ENCODE measurements at regions not wholly inside any gene's neighbourhood (a gene's known extent, or its start where the extent isn't known, plus 50 kb on each side); places are given as distances from the start of the nearest gene placed in this dataset.

DNA sequence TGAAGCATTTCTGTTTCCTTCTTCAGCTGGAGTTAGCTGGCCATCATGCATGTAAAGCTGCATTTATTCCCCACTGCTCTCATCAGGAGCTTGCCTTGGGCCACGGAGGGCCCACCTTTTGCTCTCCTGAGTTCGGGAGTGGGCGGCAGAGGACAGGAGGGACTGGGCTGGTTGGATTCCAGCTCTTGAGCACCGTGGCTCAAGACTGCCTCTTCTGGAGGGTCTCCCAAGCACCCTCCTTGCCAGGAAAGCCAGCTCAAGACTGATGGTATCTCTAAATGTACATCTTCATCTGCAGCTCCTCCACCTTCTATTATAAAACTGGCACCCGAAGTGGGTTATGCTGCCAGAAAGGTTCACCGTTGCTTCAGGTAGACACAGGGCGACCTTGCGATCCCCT lies 399.6 kb upstream of the IRX1 start:
- TF ChIP-seq, protein P1, sequence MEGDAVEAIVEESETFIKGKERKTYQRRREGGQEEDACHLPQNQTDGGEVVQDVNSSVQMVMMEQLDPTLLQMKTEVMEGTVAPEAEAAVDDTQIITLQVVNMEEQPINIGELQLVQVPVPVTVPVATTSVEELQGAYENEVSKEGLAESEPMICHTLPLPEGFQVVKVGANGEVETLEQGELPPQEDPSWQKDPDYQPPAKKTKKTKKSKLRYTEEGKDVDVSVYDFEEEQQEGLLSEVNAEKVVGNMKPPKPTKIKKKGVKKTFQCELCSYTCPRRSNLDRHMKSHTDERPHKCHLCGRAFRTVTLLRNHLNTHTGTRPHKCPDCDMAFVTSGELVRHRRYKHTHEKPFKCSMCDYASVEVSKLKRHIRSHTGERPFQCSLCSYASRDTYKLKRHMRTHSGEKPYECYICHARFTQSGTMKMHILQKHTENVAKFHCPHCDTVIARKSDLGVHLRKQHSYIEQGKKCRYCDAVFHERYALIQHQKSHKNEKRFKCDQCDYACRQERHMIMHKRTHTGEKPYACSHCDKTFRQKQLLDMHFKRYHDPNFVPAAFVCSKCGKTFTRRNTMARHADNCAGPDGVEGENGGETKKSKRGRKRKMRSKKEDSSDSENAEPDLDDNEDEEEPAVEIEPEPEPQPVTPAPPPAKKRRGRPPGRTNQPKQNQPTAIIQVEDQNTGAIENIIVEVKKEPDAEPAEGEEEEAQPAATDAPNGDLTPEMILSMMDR (IDR thresholded peaks at IDR 0.05): no peak
- TF ChIP-seq, protein P2, sequence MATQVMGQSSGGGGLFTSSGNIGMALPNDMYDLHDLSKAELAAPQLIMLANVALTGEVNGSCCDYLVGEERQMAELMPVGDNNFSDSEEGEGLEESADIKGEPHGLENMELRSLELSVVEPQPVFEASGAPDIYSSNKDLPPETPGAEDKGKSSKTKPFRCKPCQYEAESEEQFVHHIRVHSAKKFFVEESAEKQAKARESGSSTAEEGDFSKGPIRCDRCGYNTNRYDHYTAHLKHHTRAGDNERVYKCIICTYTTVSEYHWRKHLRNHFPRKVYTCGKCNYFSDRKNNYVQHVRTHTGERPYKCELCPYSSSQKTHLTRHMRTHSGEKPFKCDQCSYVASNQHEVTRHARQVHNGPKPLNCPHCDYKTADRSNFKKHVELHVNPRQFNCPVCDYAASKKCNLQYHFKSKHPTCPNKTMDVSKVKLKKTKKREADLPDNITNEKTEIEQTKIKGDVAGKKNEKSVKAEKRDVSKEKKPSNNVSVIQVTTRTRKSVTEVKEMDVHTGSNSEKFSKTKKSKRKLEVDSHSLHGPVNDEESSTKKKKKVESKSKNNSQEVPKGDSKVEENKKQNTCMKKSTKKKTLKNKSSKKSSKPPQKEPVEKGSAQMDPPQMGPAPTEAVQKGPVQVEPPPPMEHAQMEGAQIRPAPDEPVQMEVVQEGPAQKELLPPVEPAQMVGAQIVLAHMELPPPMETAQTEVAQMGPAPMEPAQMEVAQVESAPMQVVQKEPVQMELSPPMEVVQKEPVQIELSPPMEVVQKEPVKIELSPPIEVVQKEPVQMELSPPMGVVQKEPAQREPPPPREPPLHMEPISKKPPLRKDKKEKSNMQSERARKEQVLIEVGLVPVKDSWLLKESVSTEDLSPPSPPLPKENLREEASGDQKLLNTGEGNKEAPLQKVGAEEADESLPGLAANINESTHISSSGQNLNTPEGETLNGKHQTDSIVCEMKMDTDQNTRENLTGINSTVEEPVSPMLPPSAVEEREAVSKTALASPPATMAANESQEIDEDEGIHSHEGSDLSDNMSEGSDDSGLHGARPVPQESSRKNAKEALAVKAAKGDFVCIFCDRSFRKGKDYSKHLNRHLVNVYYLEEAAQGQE (IDR thresholded peaks at IDR 0.05; ENCODE audit: insufficient read depth in 1 of 2, low read depth in 2 of 2, low read length in 1 of 2): no peak
- TF ChIP-seq POLR2AphosphoS5 (IDR thresholded peaks at IDR 0.05; ENCODE audit: low read depth, low read length) (no peak), SIN3A (IDR thresholded peaks at IDR 0.05; ENCODE audit: borderline replicate concordance, insufficient read depth, low read depth, low read length) (no peak), TCF7L2 (IDR thresholded peaks at IDR 0.05; ENCODE audit: low read depth, low read length) (no peak)

All from Panc1 (cell line).